WTC11 (cell line): ENCODE measurements at regions not wholly inside any gene's neighbourhood (a gene's known extent, or its start where the extent isn't known, plus 50 kb on each side); places are given as distances from the start of the nearest gene placed in this dataset.

Experiments used
- ATAC-seq: fragments of 200-7000 bp; cut with Tn5 transposase; 2 replicates; pipeline ENCODE4 v1.10.0; 2021; ENCODE audit warnings: mild to moderate bottlenecking, moderate library complexity
- CTCF ChIA-PET: fragments of 300-600 bp; sonication (Branson Sonifier 250); formaldehyde crosslinking; loops from one replicate; lab custom pipeline; 2021; ENCODE audit warnings: antibody characterized with exemption; lab: Charles Lee
- POLR2A ChIA-PET: fragments of 350-600 bp; sonication (Branson Sonifier 250); formaldehyde crosslinking; loops from one replicate; lab custom pipeline; 2021; ENCODE audit warnings: antibody characterized with exemption; lab: Charles Lee
- DNase-seq: peaks from one replicate; pipeline ENCODE4 v3.0.0; 2021; ENCODE audit warnings: low spot score
- H3K27ac Mint-ChIP-seq: 2 replicates; pipeline ENCODE4 v1.8.0; 2021; ENCODE audit warnings: mixed read lengths
- H3K27me3 Mint-ChIP-seq: 2 replicates; pipeline ENCODE4 v1.8.0; 2021; ENCODE audit warnings: low read depth, mild to moderate bottlenecking, moderate library complexity, mixed read lengths
- H3K36me3 Mint-ChIP-seq: 2 replicates; pipeline ENCODE4 v1.8.0; 2021; ENCODE audit warnings: mixed read lengths
- H3K4me1 Mint-ChIP-seq: 2 replicates; pipeline ENCODE4 v1.8.0; 2022; ENCODE audit warnings: mixed read lengths
- H3K4me3 Mint-ChIP-seq: 2 replicates; pipeline ENCODE4 v1.8.0; 2021; ENCODE audit warnings: mild to moderate bottlenecking, moderate library complexity, mixed read lengths
- H3K9me3 Mint-ChIP-seq: 2 replicates; pipeline ENCODE4 v1.8.0; 2021; ENCODE audit warnings: mixed read lengths
- AR ChIP-seq: fragments of 250-450 bp; sonication (Bioruptor Pico); IDR thresholded peaks from 2 replicates; pipeline ENCODE4 v1.9.0; 2021; ENCODE audit warnings: mild to moderate bottlenecking
- ATF1 ChIP-seq: sonication (generic); formaldehyde crosslinking; IDR thresholded peaks from 2 replicates; pipeline ENCODE4 v1.8.1; 2023; ENCODE audit warnings: mild to moderate bottlenecking, moderate library complexity, missing genetic modification reagents
- ATF6 ChIP-seq: sonication (generic); formaldehyde crosslinking; IDR thresholded peaks from 2 replicates; pipeline ENCODE4 v1.8.1; 2023; ENCODE audit warnings: mild to moderate bottlenecking, missing genetic modification reagents
- E2F4 ChIP-seq: sonication (generic); formaldehyde crosslinking; IDR thresholded peaks from 2 replicates; pipeline ENCODE4 v1.8.1; 2022; ENCODE audit warnings: low read depth, mild to moderate bottlenecking, moderate library complexity, missing genetic modification reagents, borderline replicate concordance
- EMX1 ChIP-seq: fragments of 250-450 bp; sonication (Bioruptor Pico); IDR thresholded peaks from 2 replicates; pipeline ENCODE4 v1.8.0; 2021; ENCODE audit warnings: mild to moderate bottlenecking
- HMGA2 ChIP-seq: fragments of 250-450 bp; sonication (Bioruptor Pico); IDR thresholded peaks from 2 replicates; pipeline ENCODE4 v1.4.0; 2021; ENCODE audit warnings: mild to moderate bottlenecking, moderate library complexity
- NFATC4 ChIP-seq: fragments of 250-450 bp; sonication (Bioruptor Pico); IDR thresholded peaks from 2 replicates; pipeline ENCODE4 v1.9.0; 2021; ENCODE audit warnings: mild to moderate bottlenecking
- NFYB ChIP-seq: sonication (generic); formaldehyde crosslinking; conservative IDR thresholded peaks from 2 replicates; pipeline ENCODE4 v1.8.0; 2022; ENCODE audit warnings: low read depth, missing genetic modification reagents
- NR2C2 ChIP-seq: sonication (generic); formaldehyde crosslinking; IDR thresholded peaks from 2 replicates; pipeline ENCODE4 v1.8.0; 2022; ENCODE audit warnings: mild to moderate bottlenecking, missing genetic modification reagents
- OVOL2 ChIP-seq: fragments of 250-450 bp; sonication (Bioruptor Pico); IDR thresholded peaks from 2 replicates; pipeline ENCODE4 v1.9.0; 2021; ENCODE audit warnings: mild to moderate bottlenecking, borderline replicate concordance
- RELA ChIP-seq: sonication (generic); formaldehyde crosslinking; IDR thresholded peaks from 2 replicates; pipeline ENCODE4 v1.8.1; 2022; ENCODE audit warnings: missing genetic modification reagents, mild to moderate bottlenecking, borderline replicate concordance
- SMAD3 ChIP-seq: sonication (generic); formaldehyde crosslinking; IDR thresholded peaks from 2 replicates; pipeline ENCODE4 v1.8.0; 2022; ENCODE audit warnings: missing genetic modification reagents, mild to moderate bottlenecking, borderline replicate concordance
- TEAD4 ChIP-seq: sonication (generic); formaldehyde crosslinking; IDR thresholded peaks from 2 replicates; pipeline ENCODE4 v1.8.0; 2022; ENCODE audit warnings: mild to moderate bottlenecking, missing genetic modification reagents
- ZNF138 ChIP-seq: sonication (generic); formaldehyde crosslinking; conservative IDR thresholded peaks from 2 replicates; pipeline ENCODE4 v1.8.1; 2022; ENCODE audit warnings: mild to moderate bottlenecking, moderate library complexity, missing genetic modification reagents
- ZNF232 ChIP-seq: sonication (generic); formaldehyde crosslinking; IDR thresholded peaks from 2 replicates; pipeline ENCODE4 v1.8.0; 2022; ENCODE audit warnings: mild to moderate bottlenecking, missing genetic modification reagents
- TF ChIP-seq, protein P1 (sequence below): sonication (generic); formaldehyde crosslinking; conservative IDR thresholded peaks from 2 replicates; pipeline ENCODE4 v1.8.1; 2022; ENCODE audit warnings: mild to moderate bottlenecking, missing genetic modification reagents
- TF ChIP-seq, protein P2 (sequence below): sonication (generic); formaldehyde crosslinking; IDR thresholded peaks from 2 replicates; pipeline ENCODE4 v1.8.1; 2022; ENCODE audit warnings: mild to moderate bottlenecking, moderate library complexity, missing genetic modification reagents
- TF ChIP-seq, protein P3 (sequence below): sonication (generic); formaldehyde crosslinking; IDR thresholded peaks from 2 replicates; pipeline ENCODE4 v1.8.0; 2023; ENCODE audit warnings: missing genetic modification reagents
- TF ChIP-seq, protein P4 (sequence below): sonication (generic); formaldehyde crosslinking; IDR thresholded peaks from 2 replicates; pipeline ENCODE4 v1.8.1; 2023; ENCODE audit warnings: mild to moderate bottlenecking, missing genetic modification reagents, moderate library complexity

GRCh38 chrY:15418613-15419012 lies 894.3 kb downstream of the NLGN4Y start:
- H3K27me3 Mint-ChIP-seq: no peaks in the 10 kb centered on the region; the same call in 1 of the 2 replicates
- H3K4me1 Mint-ChIP-seq: peaks cover 12% of the 10 kb centered on the region
- H3K27ac Mint-ChIP-seq: no peak overlapping the region
- no peak for TF ChIP-seq ATF1 (CRISPR knock-in tag)
- no peak for TF ChIP-seq E2F4
- TF ChIP-seq, protein P1, sequence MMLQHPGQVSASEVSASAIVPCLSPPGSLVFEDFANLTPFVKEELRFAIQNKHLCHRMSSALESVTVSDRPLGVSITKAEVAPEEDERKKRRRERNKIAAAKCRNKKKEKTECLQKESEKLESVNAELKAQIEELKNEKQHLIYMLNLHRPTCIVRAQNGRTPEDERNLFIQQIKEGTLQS (CRISPR knock-in tag): no peak
- no peak for TF ChIP-seq ATF6 (CRISPR knock-in tag)
- no peak for TF ChIP-seq AR (CRISPR knock-in tag)
- no peak for TF ChIP-seq ZNF138
- no peak for TF ChIP-seq NFYB (CRISPR knock-in tag)
- H3K36me3 Mint-ChIP-seq: no peaks in the 10 kb centered on the region
- no peak for ATAC-seq
- no peak overlapping the region for H3K4me3 Mint-ChIP-seq
- POLR2A ChIA-PET: no interaction called here
- CTCF ChIA-PET: no interaction called here
- H3K9me3 Mint-ChIP-seq: no peaks in the 10 kb centered on the region
- DNase-seq: no peak

- H3K36me3 Mint-ChIP-seq: peaks cover 50% of the 10 kb centered on the region
- peak overlapping the region; percentile 14 for H3K4me3 Mint-ChIP-seq
- peak overlapping the region; percentile 95 for H3K27ac Mint-ChIP-seq
- DNase-seq (peak; percentile 14), ATAC-seq (peak; percentile 79)
- ChIA-PET POLR2A (no interaction called here), CTCF (interaction anchor here (1.0 kb wide), 1 partner anchor 54 kb away, joined by 3 read pairs; no protein-coding TSS in a partner anchor)
- H3K27me3 Mint-ChIP-seq: peaks cover 3% of the 10 kb centered on the region; the same call in 1 of the 2 replicates
- peaks cover 25% of the 10 kb centered on the region for H3K4me1 Mint-ChIP-seq
- peaks cover 37% of the 10 kb centered on the region for H3K9me3 Mint-ChIP-seq
- TF ChIP-seq, protein P2, sequence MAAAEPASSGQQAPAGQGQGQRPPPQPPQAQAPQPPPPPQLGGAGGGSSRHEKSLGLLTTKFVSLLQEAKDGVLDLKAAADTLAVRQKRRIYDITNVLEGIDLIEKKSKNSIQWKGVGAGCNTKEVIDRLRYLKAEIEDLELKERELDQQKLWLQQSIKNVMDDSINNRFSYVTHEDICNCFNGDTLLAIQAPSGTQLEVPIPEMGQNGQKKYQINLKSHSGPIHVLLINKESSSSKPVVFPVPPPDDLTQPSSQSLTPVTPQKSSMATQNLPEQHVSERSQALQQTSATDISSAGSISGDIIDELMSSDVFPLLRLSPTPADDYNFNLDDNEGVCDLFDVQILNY: no peak
- TF ChIP-seq, protein P3, sequence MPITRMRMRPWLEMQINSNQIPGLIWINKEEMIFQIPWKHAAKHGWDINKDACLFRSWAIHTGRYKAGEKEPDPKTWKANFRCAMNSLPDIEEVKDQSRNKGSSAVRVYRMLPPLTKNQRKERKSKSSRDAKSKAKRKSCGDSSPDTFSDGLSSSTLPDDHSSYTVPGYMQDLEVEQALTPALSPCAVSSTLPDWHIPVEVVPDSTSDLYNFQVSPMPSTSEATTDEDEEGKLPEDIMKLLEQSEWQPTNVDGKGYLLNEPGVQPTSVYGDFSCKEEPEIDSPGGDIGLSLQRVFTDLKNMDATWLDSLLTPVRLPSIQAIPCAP (CRISPR knock-in tag): 0 out of 2 replicates have a peak, but pooled peaks have one; percentile 38
- no peak for TF ChIP-seq NR2C2 (CRISPR knock-in tag)
Measured at GRCh38 chrY:15424665-15425132, 900.4 kb downstream of the NLGN4Y start.

DNA sequence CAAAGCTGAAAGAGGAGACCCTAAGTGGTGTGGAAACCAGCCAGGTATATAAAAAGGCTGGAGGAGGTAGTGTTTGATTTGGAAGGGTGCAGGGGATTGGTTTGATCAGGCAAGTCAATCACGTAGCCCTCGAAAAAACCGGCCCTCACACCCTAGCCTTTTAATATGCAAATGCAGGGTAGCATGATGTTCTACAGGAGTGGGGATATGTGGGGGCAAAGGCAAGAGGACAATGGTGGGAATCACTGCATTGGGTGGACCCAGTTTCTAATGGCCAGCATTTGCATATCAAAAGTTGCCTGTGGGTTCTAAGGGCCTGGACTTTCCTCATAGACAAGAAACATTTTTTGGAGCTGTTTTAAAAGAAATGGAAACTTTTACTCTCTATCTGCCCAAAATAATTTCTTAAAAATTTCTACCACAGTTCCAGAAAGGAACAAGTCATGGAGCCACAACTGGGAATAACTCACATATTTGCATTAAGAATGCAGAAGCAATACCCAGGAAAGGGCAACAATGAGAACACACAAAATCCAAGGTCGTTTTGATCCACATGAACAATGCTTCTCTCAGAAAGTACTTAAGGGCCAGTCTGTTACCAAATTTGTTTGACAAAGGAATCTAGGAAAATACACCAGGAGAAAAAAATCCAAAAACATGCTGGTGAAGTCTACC lies 915.8 kb downstream of the NLGN4Y start:
- H3K4me3 Mint-ChIP-seq: no peak overlapping the region
- H3K27ac Mint-ChIP-seq: peak overlapping the region; percentile 74
- peaks cover 4% of the 10 kb centered on the region; the same call in 1 of the 2 replicates for H3K27me3 Mint-ChIP-seq
- no peak for DNase-seq
- H3K9me3 Mint-ChIP-seq: peaks cover 32% of the 10 kb centered on the region
- peak; percentile 85 for ATAC-seq
- H3K4me1 Mint-ChIP-seq: peaks cover 15% of the 10 kb centered on the region
- CTCF ChIA-PET: interaction anchor here (1.5 kb wide), 1 partner anchor 38 kb away, joined by 3 read pairs; no protein-coding TSS in a partner anchor
- peaks cover 30% of the 10 kb centered on the region for H3K36me3 Mint-ChIP-seq
- POLR2A ChIA-PET: no interaction called here
- TF ChIP-seq TEAD4 (CRISPR knock-in tag) (no peak), ZNF232 (CRISPR knock-in tag) (no peak), HMGA2 (no peak), RELA (CRISPR knock-in tag) (no peak), OVOL2 (CRISPR knock-in tag) (no peak), NFATC4 (no peak), SMAD3 (no peak), EMX1 (CRISPR knock-in tag) (no peak)
- TF ChIP-seq, protein P4, sequence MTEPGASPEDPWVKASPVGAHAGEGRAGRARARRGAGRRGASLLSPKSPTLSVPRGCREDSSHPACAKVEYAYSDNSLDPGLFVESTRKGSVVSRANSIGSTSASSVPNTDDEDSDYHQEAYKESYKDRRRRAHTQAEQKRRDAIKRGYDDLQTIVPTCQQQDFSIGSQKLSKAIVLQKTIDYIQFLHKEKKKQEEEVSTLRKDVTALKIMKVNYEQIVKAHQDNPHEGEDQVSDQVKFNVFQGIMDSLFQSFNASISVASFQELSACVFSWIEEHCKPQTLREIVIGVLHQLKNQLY: no peak
- TF ChIP-seq, protein P3 (CRISPR knock-in tag): no peak
